ENCODE measurements at regions not wholly inside any gene's neighbourhood (a gene's known extent, or its start where the extent isn't known, plus 50 kb on each side); places are given as distances from the start of the nearest gene placed in this dataset.
"Not testable (repeated sequence)": the region's sequence is repeated elsewhere in the genome, so short reads cannot be mapped to it uniquely, and the experiment has no call there.

- no peak for DNase-seq
These were observed 776.2 kb downstream of the RNF144A start for GRCh38 chr2:7693246-7694075.

- DNase-seq = no peak
These were observed 777.1 kb downstream of the RNF144A start for GRCh38 chr2:7694076-7694985.

- DNase-seq = not testable (repeated sequence)
These were observed 779.3 kb downstream of the RNF144A start for GRCh38 chr2:7696556-7696955.

GRCh38 chr2:7697052-7697451 lies 779.8 kb downstream of the RNF144A start:
- DNase-seq = peak; percentile 19

- DNase-seq = no peak
These were observed 784.6 kb downstream of the RNF144A start for GRCh38 chr2:7701791-7702190.

GRCh38 chr2:7703048-7703447 lies 785.8 kb downstream of the RNF144A start:
- DNase-seq = no peak

GRCh38 chr2:7703543-7704144 lies 786.4 kb downstream of the RNF144A start:
- DNase-seq = no peak

GRCh38 chr2:7704296-7704865 lies 787.2 kb downstream of the RNF144A start:
- DNase-seq = no peak

GRCh38 chr2:7706791-7707190 lies 789.6 kb downstream of the RNF144A start:
- no peak for DNase-seq

- DNase-seq = no peak
These were observed 790.5 kb downstream of the RNF144A start for GRCh38 chr2:7707723-7708122.

GRCh38 chr2:7709907-7710306 lies 792.7 kb downstream of the RNF144A start:
- DNase-seq = no peak

- no peak for DNase-seq
These were observed 794.0 kb downstream of the RNF144A start for GRCh38 chr2:7711167-7711566.

- DNase-seq = no peak
These were observed 802.7 kb downstream of the RNF144A start for GRCh38 chr2:7719876-7720275.

- DNase-seq = peak; percentile 12
These were observed 804.3 kb downstream of the RNF144A start for GRCh38 chr2:7721413-7721995.

GRCh38 chr2:7722212-7722910 lies 805.1 kb downstream of the RNF144A start:
- no peak for DNase-seq

- DNase-seq = peak; percentile 84
These were observed 807.1 kb downstream of the RNF144A start for GRCh38 chr2:7724336-7724735.

- peak; percentile 20 for DNase-seq
These were observed 808.1 kb downstream of the RNF144A start for GRCh38 chr2:7725171-7725849.

- DNase-seq = no peak
These were observed 808.6 kb downstream of the RNF144A start for GRCh38 chr2:7725850-7726242.

GRCh38 chr2:7726989-7727388 lies 809.8 kb downstream of the RNF144A start:
- no peak for DNase-seq

GRCh38 chr2:7728388-7728787 lies 811.2 kb downstream of the RNF144A start:
- no peak for DNase-seq

GRCh38 chr2:7730449-7730848 lies 813.2 kb downstream of the RNF144A start:
- no peak for DNase-seq

Data from NCI-H82 (cell line).